Posterior vena cava (tissue), 2 donors: ENCODE measurements at regions not wholly inside any gene's neighbourhood (a gene's known extent, or its start where the extent isn't known, plus 50 kb on each side); places are given as distances from the start of the nearest gene placed in this dataset.
"Not testable (repeated sequence)": the region's sequence is repeated elsewhere in the genome, so short reads cannot be mapped to it uniquely, and the experiment has no call there.

Experiments
- DNase-seq: peaks from one replicate; pipeline ENCODE4 v3.0.0-alpha.2; 2020; ENCODE audit warnings: low spot score
- intact Hi-C, 2 donors: fragments of 100-400 bp; cut with DNase I; formaldehyde crosslinking; loops; one replicate each; pipeline versions ENCODE4 v1.14.1 to v1.14.2; 2022 to 2023
- donor health status: DM: yes; HTN: yes; CAD: no.
- donor health status: DM: yes; HTN: yes; CAD: no.

DNA sequence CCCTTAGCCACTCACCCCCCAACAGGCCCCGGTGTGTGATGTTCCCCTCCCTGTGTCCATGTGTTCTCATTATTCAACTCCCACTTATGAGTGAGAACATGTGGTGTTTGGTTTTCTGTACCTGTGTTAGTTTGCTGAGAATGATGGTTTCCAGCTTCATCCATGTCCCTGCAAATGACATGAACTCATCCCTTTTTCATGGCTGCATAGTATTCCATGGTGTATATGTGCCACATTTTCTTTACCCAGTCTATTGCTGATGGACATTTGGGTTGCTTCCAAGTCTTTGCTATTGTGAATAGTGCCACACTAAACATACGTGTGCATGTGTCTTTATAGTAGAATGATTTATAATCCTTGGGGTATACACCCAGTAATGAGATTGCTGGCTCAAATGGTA lies 605.7 kb downstream of the EBF1 start:
- DNase-seq, intact Hi-C loops: not testable (repeated sequence)

DNA sequence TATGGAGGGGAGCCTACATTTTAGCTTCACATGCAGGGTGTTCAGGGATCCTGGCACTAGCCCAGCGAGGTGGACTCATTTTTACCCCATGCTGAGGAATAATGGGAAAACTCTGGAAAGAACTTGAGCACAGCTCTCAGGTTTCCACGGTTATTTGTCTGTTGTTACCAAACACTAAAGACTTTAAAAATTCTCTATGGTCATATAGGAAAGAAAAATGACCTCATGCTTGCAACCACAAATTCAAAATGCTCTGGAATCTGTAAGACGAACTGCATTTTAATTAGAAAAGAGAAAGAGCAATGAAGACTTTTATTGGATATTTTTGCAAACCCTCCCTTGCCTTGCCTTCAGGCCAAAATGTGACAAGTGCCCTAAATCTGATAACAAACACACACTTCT lies 606.9 kb downstream of the EBF1 start:
- DNase-seq: no peak
- intact Hi-C loops: no loop called here

DNA sequence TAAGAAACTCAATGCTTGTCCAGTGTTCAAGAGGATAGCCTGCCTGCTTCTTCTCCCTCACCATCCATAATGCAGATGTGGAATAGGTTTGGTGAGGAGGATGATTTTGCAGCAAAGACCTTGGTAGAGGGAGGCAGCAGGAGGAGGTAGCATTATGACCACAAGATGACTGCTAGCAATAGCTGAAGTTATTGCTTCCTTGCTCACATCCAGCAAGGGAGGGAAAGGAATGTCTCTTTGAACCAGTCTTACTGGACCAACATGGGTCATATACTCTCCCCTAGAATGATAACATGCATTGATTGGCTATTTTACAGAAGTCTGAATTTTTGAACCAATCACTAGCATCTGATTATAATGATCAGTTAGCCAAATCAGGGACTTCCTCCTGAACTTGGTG lies 607.6 kb downstream of the EBF1 start:
- DNase-seq: no peak
- intact Hi-C loops: no loop called here

DNA sequence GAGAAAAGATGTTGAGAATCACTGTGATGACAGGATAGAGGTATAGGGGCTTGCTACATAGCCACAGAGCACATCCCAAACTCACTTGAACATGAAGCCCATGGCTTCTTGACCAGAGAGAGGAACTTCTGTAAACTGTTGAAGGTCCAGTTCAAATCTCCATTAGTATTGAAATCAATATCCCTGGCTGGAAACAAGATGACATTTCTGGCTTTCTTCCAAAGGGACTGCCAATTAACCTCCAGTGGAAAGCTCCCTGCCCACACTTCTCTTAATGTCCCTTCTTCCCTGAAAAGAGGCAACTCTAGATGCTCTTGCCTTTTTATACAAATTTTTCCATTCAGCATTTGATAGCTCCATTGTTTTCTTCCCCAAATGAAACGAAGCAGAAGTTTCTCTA lies 612.1 kb downstream of the EBF1 start:
- intact Hi-C loops: no loop called here
- DNase-seq: no peak

DNA sequence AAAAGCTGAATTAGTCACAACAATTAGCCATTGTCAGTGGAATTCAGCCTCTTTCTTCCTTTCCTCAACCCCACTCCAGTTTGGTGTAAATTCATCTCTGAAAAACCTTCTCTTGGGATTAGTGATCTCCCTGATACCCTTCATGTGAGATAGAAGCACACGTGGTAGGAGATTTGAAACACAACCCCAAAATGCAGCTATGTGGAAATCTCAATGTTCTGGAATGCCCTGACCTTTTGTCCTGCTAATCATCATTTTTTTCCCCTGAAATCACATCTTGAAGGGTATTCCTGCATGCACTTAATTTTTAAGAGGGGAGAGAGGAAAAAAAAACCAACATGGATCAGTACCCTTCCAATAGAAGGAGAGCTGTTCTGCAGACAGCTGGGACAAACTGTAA lies 612.6 kb downstream of the EBF1 start:
- DNase-seq: no peak
- intact Hi-C loops: no loop called here

DNA sequence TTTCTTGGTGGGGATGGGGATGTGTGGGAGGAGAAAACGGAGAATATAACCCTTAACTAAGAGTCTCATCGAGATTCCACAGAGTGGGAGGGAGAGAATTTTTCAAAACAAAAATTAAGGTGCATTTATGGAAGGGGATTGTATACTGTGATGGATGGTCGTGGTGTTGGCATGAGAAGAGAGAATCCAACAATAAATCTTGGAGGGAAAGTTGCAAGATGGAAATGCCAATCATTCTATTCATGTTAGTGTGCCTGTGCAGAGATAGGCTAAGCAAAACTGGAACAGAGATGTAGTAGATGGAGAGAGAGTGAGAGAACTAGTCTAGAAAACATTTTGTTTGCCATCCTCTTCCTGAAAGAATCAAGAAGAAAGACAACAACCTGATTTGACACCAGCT lies 613.1 kb downstream of the EBF1 start:
- DNase-seq: no peak
- intact Hi-C loops: no loop called here

DNA sequence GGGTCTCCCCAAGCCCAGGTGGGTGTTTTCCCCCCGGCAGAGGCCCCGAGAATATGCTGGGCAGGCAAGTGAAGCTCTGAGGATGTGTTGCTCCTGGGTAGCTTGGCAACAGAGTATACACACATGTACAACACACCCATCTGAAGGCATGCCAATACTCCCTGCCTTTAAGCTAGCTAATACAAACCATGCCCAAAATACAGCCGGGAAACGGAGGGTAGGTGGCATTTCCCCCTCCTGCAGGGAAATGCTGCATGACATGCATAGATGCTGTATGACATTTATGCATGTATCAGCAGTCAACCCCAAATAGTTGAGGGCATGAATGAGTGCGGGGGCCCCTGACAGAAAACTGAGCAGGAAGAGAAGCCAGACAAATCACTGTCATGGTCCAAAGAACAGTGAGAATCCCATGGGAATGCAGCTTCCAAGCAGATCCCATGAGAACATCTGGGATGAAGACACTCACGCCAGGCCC lies 614.1 kb downstream of the EBF1 start:
- intact Hi-C loops: no loop called here
- no peak for DNase-seq

DNA sequence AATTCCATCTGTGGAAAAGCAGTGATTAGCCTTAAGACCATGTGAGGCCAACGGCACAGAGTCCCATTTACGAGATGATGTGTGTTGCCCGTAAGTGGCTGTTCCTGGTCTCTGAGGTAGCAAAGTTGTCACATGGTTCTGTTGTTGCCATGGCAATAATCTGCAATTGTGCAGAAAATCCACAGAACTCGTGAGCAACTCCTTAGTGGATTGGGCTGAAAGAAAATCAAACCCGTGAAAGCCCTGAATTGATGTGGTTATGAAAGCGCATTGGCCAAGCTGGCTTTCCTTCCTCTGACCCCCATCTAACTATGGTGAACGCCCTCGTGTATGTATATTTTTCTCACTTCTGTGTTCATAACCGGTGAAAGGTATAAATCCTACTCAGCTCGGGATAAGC lies 614.7 kb downstream of the EBF1 start:
- intact Hi-C loops: no loop called here
- no peak for DNase-seq

DNA sequence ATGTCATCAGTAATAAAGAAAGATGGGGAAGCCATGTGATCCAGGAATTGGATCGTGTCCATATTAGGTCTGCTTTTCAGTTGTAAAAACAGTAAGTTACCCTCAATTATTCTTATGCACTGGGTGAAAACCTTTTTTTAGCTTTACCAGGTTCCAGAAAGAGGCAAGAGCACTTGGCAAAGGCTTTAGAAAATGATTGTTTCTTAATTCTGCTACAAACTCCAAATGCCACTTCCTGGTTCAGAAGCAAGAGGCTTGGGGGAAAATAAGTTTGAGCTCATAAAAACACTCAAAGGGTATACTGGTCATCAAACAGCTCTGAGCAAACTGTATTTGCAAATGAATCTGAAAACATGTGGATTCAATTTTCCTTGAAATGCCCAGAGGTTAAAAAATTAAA lies 615.6 kb downstream of the EBF1 start:
- DNase-seq: no peak
- intact Hi-C loops: no loop called here

DNA sequence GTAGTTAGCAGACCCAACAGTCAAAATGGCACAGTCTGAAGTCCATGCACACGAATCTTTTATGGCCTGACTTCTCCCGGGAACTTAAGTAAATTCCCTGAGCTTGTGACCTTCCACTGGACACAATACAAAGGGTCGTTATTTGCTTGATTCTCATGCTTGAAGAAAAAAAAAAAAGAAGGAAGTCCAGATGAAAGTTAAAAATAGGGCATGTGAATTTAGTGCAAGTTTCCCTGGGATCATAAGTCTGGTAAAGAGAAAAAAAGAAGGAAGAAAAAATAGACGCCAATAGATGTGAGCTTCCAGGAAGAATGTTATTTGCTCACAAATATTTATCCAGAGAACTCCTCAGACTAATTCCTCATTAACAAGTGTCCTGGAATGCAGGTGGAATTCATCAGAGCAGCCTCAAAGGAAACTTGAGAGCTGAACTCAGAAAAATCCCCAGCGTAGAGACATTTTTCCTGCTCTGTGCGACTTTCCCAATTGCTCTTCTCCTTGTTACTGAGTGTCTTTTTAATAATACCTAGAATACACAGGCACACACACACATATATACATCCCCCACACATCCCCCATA lies 616.3 kb downstream of the EBF1 start:
- intact Hi-C loops: no loop called here
- DNase-seq: no peak

DNA sequence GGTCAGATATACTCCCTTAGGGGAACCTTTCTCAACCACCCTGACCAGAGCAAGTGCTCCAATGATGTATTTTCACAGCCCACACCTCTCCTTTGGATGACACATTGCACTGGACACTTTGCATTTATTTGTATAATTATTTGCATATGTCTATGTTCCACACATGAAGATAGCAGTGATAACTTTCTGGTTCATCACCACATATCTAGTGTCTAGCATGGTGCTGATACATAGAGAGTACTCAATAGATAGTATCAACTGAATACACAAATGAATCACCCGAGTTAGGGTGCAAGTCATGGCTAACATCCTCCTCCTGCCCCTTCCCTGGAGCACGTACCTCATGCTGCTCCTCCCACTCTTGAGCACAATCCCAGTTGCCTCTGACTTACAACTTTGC lies 617.6 kb downstream of the EBF1 start:
- no peak for DNase-seq
- intact Hi-C loops: no loop called here

DNA sequence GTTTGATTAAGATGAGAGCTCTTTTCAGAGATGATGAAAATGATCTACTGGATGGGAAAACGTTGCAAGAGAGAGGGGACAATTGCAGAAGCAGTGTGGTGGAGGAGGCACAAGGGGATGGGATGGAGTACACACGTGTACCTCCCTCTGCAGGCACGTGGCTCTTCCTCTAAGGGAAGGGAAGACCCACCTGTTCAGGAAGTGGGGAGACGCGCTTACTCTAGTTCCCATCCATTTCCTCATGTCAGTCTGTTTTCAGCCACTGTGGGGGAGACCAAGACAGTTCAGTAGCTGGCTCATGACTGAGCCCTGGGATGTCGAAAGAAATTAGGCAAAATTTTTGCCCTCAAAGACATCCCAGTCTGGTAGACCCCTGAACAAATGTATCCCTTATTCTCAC lies 619.2 kb upstream of the CLINT1 start:
- no peak for DNase-seq
- intact Hi-C loops: no loop called here

DNA sequence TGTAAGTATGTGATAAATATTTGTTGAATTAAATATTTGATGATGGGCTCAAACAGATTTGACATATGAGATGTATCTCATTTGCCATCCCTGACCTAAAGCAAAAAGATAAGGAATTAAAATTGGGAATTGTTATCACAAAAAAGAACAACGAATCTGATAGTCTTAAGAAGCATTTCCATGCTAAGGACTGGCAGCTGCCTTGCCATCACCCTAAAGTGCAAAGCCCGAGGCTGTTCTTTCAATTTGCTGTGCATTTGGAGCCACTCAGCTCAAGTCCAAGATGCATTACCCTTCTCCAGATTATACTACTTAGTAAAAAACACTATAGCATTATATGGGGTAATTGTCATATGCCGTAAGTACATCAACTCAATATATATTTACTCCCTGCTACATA lies 618.3 kb upstream of the CLINT1 start:
- no peak for DNase-seq
- intact Hi-C loops: no loop called here

DNA sequence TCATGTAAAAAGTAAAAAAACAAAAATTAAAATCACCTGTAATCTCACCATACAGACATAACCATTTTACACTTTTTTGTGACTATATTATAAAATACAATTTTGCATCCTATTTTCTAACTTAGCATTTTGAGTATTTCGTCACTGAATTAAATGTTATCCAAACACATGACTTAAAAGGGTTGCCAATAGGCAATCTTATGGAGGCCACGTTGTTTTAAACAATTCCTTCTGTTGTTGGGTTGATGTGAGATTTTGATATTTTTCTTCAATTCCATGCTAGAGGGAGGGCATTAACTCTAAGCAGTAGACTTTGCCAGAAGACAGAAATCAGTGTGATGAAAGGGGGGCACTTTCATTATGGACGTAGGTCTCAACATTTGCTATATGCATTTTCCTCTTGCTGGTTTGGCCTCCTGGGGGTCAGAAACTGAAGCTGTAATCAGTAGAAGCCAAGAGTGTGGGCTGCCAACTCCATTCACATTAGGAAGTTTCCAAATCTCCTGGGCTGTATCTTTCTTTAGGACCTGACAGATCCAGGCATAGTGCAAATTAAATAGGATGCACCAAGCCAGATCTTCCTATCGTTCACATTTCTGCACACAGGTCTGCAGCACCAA lies 614.2 kb upstream of the CLINT1 start:
- intact Hi-C loops: no loop called here
- DNase-seq: no peak

DNA sequence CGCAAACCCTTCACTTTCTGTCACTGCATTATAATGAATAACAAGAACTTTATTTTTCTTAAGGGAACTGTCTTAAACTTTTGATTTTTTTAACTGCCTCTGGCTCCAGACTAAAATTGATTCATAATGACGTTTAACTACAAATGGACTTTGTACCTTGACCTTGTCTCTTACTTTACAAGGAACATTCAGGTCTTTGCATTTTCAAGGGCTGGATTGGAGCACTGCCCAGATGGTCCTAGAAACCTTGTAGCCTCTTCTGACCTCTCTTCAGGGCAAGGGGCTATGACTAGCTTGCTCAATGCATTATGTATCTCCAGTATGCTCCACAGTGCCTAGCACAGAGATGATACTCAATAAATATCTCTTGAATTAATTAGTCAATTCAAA lies 612.6 kb upstream of the CLINT1 start:
- DNase-seq: no peak
- intact Hi-C loops: no loop called here

DNA sequence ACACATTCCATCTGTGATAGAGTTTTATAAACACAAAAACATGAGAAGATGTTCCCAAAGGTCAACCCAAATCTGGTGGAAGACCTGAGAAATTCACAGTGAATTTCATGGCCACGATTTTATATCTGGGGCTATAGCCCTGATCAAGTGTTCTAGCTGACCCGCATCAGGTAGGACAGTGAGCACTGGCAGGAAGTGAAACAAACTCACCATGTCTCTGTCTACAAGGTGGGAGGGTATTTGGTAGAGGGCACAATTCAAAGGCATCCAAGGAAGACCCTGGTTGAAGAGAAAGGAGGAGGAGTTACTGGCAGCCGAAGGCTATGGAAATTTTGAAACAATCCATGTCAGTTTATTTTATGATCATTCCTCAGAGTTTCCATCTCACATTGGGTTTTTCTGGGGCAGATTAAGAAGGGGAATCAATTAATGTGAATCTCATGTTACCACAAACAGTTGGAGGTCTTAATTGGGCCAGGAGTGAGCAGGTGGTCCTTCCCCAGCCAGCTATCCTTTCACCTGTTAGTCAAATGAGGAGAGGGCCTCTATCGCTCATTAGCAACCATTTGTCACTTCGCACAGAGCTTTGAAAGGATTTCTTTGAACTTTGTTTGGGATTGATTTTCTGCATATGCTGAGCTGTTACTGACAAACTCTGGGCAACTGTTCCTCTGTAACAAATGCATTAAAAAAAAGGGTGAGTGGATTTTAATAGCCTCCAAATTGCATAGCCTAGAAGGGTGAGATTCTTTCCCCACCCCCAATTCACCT lies 612.0 kb upstream of the CLINT1 start:
- intact Hi-C loops: no loop called here

DNA sequence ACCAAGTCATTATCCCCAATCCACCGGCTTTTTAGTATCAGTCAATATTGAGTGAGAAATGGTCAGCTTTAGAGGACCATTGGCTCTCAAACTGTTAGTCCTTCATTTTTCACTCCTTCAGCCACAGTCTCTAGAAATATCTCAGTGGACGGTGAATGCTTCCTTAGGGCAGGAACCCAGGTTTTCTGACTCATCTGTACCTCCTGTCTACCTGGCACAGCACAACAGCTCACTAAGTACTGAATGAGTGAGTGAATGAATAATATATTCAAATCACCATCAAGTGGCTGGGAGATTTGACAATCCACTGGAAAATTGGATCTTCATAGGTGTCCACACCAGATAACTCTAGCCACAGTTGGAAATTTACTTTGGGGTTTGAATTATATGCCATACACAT lies 609.5 kb upstream of the CLINT1 start:
- no peak for DNase-seq
- intact Hi-C loops: loop anchor here in 1 of 2 donors (10.0 kb wide), 1 partner anchor 84 kb away; no protein-coding TSS in a partner anchor

More for the DNA sequence above, 612.0 kb upstream of the CLINT1 start:
- no peak for DNase-seq

DNA sequence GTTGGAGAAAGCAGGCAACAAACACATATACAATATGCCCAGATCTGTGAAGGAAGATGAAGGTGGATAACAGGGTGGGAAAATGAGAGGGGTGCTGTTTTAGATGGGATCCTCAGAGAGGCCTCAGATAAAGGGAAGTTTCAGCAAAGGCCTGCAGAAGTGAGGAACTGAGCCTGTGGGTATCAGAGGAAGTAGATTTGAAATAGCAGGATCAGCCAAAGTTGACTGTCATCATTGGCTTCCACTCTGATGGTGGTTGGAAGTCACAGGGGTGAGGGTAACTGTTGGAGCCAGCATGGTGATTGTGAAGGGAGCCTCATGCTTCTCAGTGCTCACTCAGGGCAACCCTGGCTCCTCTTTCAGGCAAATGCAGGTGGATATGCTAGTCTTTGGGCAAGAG lies 607.2 kb upstream of the CLINT1 start:
- intact Hi-C loops: loop anchor here in 1 of 2 donors (10.0 kb wide), 1 partner anchor 81 kb away; no protein-coding TSS in a partner anchor
- DNase-seq: no peak

DNA sequence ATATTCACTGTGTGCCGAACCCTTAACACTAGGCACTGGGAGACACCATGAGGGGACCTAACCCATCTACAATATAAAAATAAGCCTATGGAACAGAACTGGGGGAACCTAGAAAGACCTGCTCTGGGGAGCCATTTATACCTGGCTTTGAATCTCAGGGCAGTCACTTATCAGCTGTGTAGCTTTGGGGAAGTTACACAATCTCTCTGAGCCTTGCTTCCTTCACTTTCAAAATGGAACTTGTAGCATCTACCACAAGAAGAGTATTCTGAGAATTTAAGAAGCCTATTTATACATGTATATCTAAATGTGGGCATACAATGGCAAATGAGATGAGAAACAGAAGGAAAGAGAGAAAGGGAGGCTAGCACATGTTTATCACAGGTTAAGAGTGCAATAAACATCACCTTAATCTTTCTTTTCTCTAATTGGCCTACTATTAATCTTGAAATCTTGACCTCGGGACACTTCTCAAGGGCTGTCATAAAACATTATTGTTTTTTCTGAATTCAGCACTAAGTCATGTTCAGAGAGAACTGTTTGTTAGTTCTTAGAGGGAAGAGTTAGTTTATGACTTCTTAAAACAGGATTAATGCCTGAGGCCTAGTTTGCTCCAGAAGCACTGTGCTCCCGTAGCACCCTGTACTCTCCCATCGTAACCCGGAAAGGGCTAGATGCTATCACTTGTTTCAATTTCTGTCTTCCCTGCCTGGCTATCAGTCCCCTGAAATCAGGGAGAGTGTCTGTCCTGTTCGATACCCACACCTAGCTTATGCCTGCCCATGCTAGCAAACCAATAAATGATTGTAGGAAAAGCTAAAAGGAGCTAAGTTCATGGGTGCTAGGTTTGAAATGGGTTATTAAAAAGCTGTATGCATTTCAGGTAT lies 606.4 kb upstream of the CLINT1 start:
- intact Hi-C loops: loop anchor here in 1 of 2 donors (10.0 kb wide), 1 partner anchor 81 kb away; no protein-coding TSS in a partner anchor
- DNase-seq: no peak

DNA sequence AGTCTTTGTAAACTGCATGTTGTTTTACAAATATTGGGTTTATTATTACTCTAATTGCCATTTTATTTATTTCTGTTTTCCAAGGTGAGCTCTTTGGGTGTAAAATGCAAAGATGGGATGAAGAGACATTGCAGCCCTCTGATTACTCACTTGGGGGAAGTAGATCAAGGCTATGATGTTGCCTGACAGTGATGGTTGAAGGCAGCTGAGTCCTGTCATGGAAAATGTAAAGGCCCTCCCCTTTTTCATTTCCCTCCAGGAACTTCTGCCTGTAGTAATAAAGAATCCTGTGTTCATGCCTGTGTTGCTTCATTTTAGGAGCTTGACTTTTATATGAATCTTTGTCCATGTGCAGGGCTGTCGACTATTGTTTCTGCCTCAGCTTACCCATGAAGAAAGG lies 605.4 kb upstream of the CLINT1 start:
- intact Hi-C loops: loop anchor here in 1 of 2 donors (10.0 kb wide), 1 partner anchor 80 kb away; no protein-coding TSS in a partner anchor

More for the DNA sequence above, 605.4 kb upstream of the CLINT1 start:
- no peak for DNase-seq
